HuH-7.5 (cell line): ENCODE measurements at regions not wholly inside any gene's neighbourhood (a gene's known extent, or its start where the extent isn't known, plus 50 kb on each side); places are given as distances from the start of the nearest gene placed in this dataset.
"Not testable (repeated sequence)": the region's sequence is repeated elsewhere in the genome, so short reads cannot be mapped to it uniquely, and the experiment has no call there.

Source experiments
- DNase-seq: peaks from one replicate; pipeline ENCODE4 v3.0.0; 2011; ENCODE audit warnings: low spot score

- DNase-seq, result not testable (repeated sequence)
Observed at GRCh38 chr2:16970948-16971347, 305.3 kb upstream of the CYRIA start.

GRCh38 chr2:16962505-16962904 is 296.9 kb upstream of the CYRIA start:
- DNase-seq, result no peak

- no peak for DNase-seq
Observed at GRCh38 chr2:16960579-16960978, 294.9 kb upstream of the CYRIA start.

GRCh38 chr2:16958266-16958665 is 292.6 kb upstream of the CYRIA start:
- DNase-seq, result no peak

- no peak for DNase-seq
Observed at GRCh38 chr2:16952805-16953204, 287.2 kb upstream of the CYRIA start.

GRCh38 chr2:16952368-16952767 is 286.7 kb upstream of the CYRIA start:
- DNase-seq, result no peak

GRCh38 chr2:16950436-16950835 is 284.8 kb upstream of the CYRIA start:
- no peak for DNase-seq

GRCh38 chr2:16948710-16949109 is 283.1 kb upstream of the CYRIA start:
- DNase-seq, result no peak

- no peak for DNase-seq
Observed at GRCh38 chr2:16948053-16948452, 282.4 kb upstream of the CYRIA start.

GRCh38 chr2:16943279-16943958 is 277.8 kb upstream of the CYRIA start:
- DNase-seq, result no peak

- DNase-seq, result no peak
Observed at GRCh38 chr2:16940214-16940613, 274.6 kb upstream of the CYRIA start.

- no peak for DNase-seq
Observed at GRCh38 chr2:16939771-16940170, 274.1 kb upstream of the CYRIA start.

GRCh38 chr2:16933355-16933754 is 267.7 kb upstream of the CYRIA start:
- no peak for DNase-seq

- no peak for DNase-seq
Observed at GRCh38 chr2:16932826-16933225, 267.2 kb upstream of the CYRIA start.

- DNase-seq, result no peak
Observed at GRCh38 chr2:16931441-16931840, 265.8 kb upstream of the CYRIA start.

- DNase-seq, result no peak
Observed at GRCh38 chr2:16927398-16927797, 261.8 kb upstream of the CYRIA start.

GRCh38 chr2:16925145-16925544 is 259.5 kb upstream of the CYRIA start:
- DNase-seq, result no peak

- not testable (repeated sequence) for DNase-seq
Observed at GRCh38 chr2:16915341-16915755, 249.7 kb upstream of the CYRIA start.

- no peak for DNase-seq
Observed at GRCh38 chr2:16911746-16912145, 246.1 kb upstream of the CYRIA start.

GRCh38 chr2:16908656-16909055 is 243.0 kb upstream of the CYRIA start:
- DNase-seq, result no peak

- no peak for DNase-seq
Observed at GRCh38 chr2:16907645-16908282, 242.1 kb upstream of the CYRIA start.

- DNase-seq, result not testable (repeated sequence)
Observed at GRCh38 chr2:16905325-16905724, 239.7 kb upstream of the CYRIA start.

- DNase-seq, result no peak
Observed at GRCh38 chr2:16900405-16901025, 234.9 kb upstream of the CYRIA start.
